ENCODE measurements at regions not wholly inside any gene's neighbourhood (a gene's known extent, or its start where the extent isn't known, plus 50 kb on each side); places are given as distances from the start of the nearest gene placed in this dataset.

GRCh38 chr9:71562140-71562539, 206.2 kb downstream of the CEMIP2 start:
- CTCF ChIA-PET: no interaction called here
- no peak for DNase-seq (ENCODE audit: low read depth, low spot score)

DNA sequence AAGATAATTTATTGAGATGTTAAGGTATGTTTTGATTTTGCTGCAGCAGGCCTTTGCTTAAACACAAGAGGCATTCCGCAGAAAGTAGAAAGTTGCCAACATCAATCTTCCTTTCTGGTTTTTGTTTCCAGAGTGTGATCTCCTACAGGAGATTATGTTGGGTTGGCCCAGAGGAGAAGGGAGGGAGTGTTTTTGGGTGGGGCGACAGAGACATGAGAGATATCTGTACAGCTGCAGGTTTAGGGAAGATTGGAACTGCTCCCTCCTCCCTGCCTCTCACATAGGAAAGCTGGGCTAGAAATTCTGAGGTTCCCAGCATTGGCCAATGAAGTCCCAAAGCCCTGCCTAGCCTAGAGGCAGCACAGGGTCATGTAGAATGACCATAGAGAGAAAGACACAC, 211.0 kb downstream of the CEMIP2 start:
- no peak overlapping the region for H3K27ac ChIP-seq (ENCODE audit: insufficient read depth, low read depth, low read length)
- no peaks in the 10 kb centered on the region for H3K9me1 ChIP-seq (replicated peaks; ENCODE audit: control insufficient read depth, extremely low read depth, insufficient read depth, low read length)
- no peak overlapping the region for H3K4me2 ChIP-seq (ENCODE audit: insufficient read depth, low read length)
- no peaks in the 10 kb centered on the region for H3K36me3 ChIP-seq (ENCODE audit: control insufficient read depth in 2 of 2, extremely low read depth in 1 of 2, insufficient read depth in 2 of 2, low read length in 2 of 2)
- TF ChIP-seq EZH2 (IDR thresholded peaks at IDR 0.05; ENCODE audit: borderline replicate concordance, low read depth, low read length, severe bottlenecking): no peak
- TF ChIP-seq POLR2AphosphoS5 (IDR thresholded peaks at IDR 0.05; ENCODE audit: insufficient read depth, low read depth, low read length): no peak
- no peak for TF ChIP-seq CTCF (IDR thresholded peaks at IDR 0.05; ENCODE audit: extremely low read depth in 1 of 2, insufficient read depth in 1 of 2, low read depth in 1 of 2, low read length in 2 of 2)
- TF ChIP-seq, protein P1, sequence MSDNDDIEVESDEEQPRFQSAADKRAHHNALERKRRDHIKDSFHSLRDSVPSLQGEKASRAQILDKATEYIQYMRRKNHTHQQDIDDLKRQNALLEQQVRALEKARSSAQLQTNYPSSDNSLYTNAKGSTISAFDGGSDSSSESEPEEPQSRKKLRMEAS (IDR thresholded peaks at IDR 0.05; ENCODE audit: insufficient read depth, insufficient read length): no peak
- TF ChIP-seq POLR2A (IDR thresholded peaks at IDR 0.05; ENCODE audit: low read depth, low read length): no peak
- TF ChIP-seq FOS (IDR thresholded peaks at IDR 0.05; ENCODE audit: borderline replicate concordance, insufficient read depth, low read length): no peak
- TF ChIP-seq JUN (IDR thresholded peaks at IDR 0.05; ENCODE audit: borderline replicate concordance, insufficient read depth, insufficient read length, low read depth): no peak
- TF ChIP-seq MYC (IDR thresholded peaks at IDR 0.05; ENCODE audit: low read depth, low read length): no peak
- TF ChIP-seq GATA2 (IDR thresholded peaks at IDR 0.05; ENCODE audit: insufficient read depth, insufficient read length, low read depth, low read length): no peak
- dilution Hi-C loops (cut with MboI; ENCODE audit: extremely low pct_ligation_motif_present, low sequenced_read_pairs): no loop called here
- no peak for DNase-seq (ENCODE audit: low read depth, low spot score)
- no TSS peak for BruUV-seq (replicated peaks)
- no peaks in the 10 kb centered on the region for H3K27me3 ChIP-seq (ENCODE audit: control insufficient read depth in 2 of 2, insufficient read depth in 2 of 2, low read length in 2 of 2)
- CTCF ChIA-PET: interaction anchor here (1.1 kb wide), 1 partner anchor 10 kb away, joined by 4 read pairs; no protein-coding TSS in a partner anchor
- POLR2A ChIA-PET: no interaction called here
- no peak for FAIRE-seq
- no peaks in the 10 kb centered on the region for H3K9me3 ChIP-seq (replicated peaks; ENCODE audit: control insufficient read depth, insufficient read depth, low read length)
- intact Hi-C loops (cut with micrococcal nuclease): no loop called here
- H2AFZ ChIP-seq (ENCODE audit: low read depth, low read length): no peak overlapping the region
- no peaks in the 10 kb centered on the region for H4K20me1 ChIP-seq (replicated peaks; ENCODE audit: control insufficient read depth, extremely low read depth, insufficient read depth, low read length)
- H3K9ac ChIP-seq (replicated peaks; ENCODE audit: extremely low read depth, insufficient read depth, low read length): no peak overlapping the region
- H3K4me1 ChIP-seq (ENCODE audit: control insufficient read depth, extremely low read depth, insufficient read depth, low read length): no peaks in the 10 kb centered on the region
- H3K79me2 ChIP-seq (ENCODE audit: control insufficient read depth, insufficient read depth, low read length): no peaks in the 10 kb centered on the region
- no peak overlapping the region for H3K4me3 ChIP-seq (replicated peaks in 1 of 3; ENCODE audit: insufficient read depth in 1 of 3, low read depth in 1 of 3, low read length in 3 of 3)

More at GRCh38 chr9:71562140-71562539, 206.2 kb downstream of the CEMIP2 start:
- POLR2A ChIA-PET: no interaction called here
- BruUV-seq (replicated peaks): no TSS peak
- dilution Hi-C loops (cut with MboI; ENCODE audit: extremely low pct_ligation_motif_present, low sequenced_read_pairs): no loop called here
- Histone ChIP-seq H2AFZ (ENCODE audit: low read depth, low read length) (no peak overlapping the region), H3K79me2 (ENCODE audit: control insufficient read depth, insufficient read depth, low read length) (no peaks in the 10 kb centered on the region), H3K9ac (replicated peaks; ENCODE audit: extremely low read depth, insufficient read depth, low read length) (no peak overlapping the region), H3K27ac (ENCODE audit: insufficient read depth, low read depth, low read length) (no peak overlapping the region), H3K4me1 (ENCODE audit: control insufficient read depth, extremely low read depth, insufficient read depth, low read length) (no peaks in the 10 kb centered on the region), H3K9me1 (replicated peaks; ENCODE audit: control insufficient read depth, extremely low read depth, insufficient read depth, low read length) (no peaks in the 10 kb centered on the region), H4K20me1 (replicated peaks; ENCODE audit: control insufficient read depth, extremely low read depth, insufficient read depth, low read length) (no peaks in the 10 kb centered on the region), H3K27me3 (ENCODE audit: control insufficient read depth in 2 of 2, insufficient read depth in 2 of 2, low read length in 2 of 2) (peaks cover 2 to 4% of the 10 kb centered on the region in 2 experiments), H3K9me3 (replicated peaks; ENCODE audit: control insufficient read depth, insufficient read depth, low read length) (no peaks in the 10 kb centered on the region), H3K36me3 (ENCODE audit: control insufficient read depth in 2 of 2, extremely low read depth in 1 of 2, insufficient read depth in 2 of 2, low read length in 2 of 2) (no peaks in the 10 kb centered on the region), H3K4me2 (ENCODE audit: insufficient read depth, low read length) (no peak overlapping the region), H3K4me3 (replicated peaks in 1 of 3; ENCODE audit: insufficient read depth in 1 of 3, low read depth in 1 of 3, low read length in 3 of 3) (no peak overlapping the region)
- no peak for FAIRE-seq
- intact Hi-C loops (cut with micrococcal nuclease): no loop called here
- TF ChIP-seq POLR2A (IDR thresholded peaks at IDR 0.05; ENCODE audit: low read depth, low read length) (no peak), MYC (IDR thresholded peaks at IDR 0.05; ENCODE audit: low read depth, low read length) (no peak), GATA2 (IDR thresholded peaks at IDR 0.05; ENCODE audit: insufficient read depth, insufficient read length, low read depth, low read length) (no peak), CTCF (IDR thresholded peaks at IDR 0.05; ENCODE audit: extremely low read depth in 1 of 2, insufficient read depth in 1 of 2, low read depth in 1 of 2, low read length in 2 of 2) (no peak)

Data from endothelial cell of umbilical vein (primary cell).